ENCODE measurements at regions not wholly inside any gene's neighbourhood (a gene's known extent, or its start where the extent isn't known, plus 50 kb on each side); places are given as distances from the start of the nearest gene placed in this dataset.

GRCh38 chr2:121037480-121037879 lies 247.5 kb downstream of the TFCP2L1 start:
- no peak for DNase-seq

GRCh38 chr2:121038031-121038430 lies 247.0 kb downstream of the TFCP2L1 start:
- no peak for DNase-seq

- DNase-seq: no peak
Observed at GRCh38 chr2:121038431-121038830, 246.6 kb downstream of the TFCP2L1 start.

GRCh38 chr2:121038891-121039616 lies 245.9 kb downstream of the TFCP2L1 start:
- DNase-seq: no peak

GRCh38 chr2:121039679-121040078 lies 245.3 kb downstream of the TFCP2L1 start:
- no peak for DNase-seq

- no peak for DNase-seq
Observed at GRCh38 chr2:121041516-121041915, 243.5 kb downstream of the TFCP2L1 start.

GRCh38 chr2:121043061-121043826 lies 241.8 kb downstream of the TFCP2L1 start:
- DNase-seq: no peak

- DNase-seq: no peak
Observed at GRCh38 chr2:121043827-121044222, 241.2 kb downstream of the TFCP2L1 start.

- DNase-seq: no peak
Observed at GRCh38 chr2:121044412-121044811, 240.6 kb downstream of the TFCP2L1 start.

GRCh38 chr2:121045245-121045644 lies 239.8 kb downstream of the TFCP2L1 start:
- no peak for DNase-seq

- DNase-seq: no peak
Observed at GRCh38 chr2:121046335-121046734, 238.7 kb downstream of the TFCP2L1 start.

- no peak for DNase-seq
Observed at GRCh38 chr2:121047383-121047782, 237.6 kb downstream of the TFCP2L1 start.

GRCh38 chr2:121049131-121049530 lies 235.9 kb downstream of the TFCP2L1 start:
- DNase-seq: no peak

- DNase-seq: no peak
Observed at GRCh38 chr2:121049950-121050585, 234.9 kb downstream of the TFCP2L1 start.

GRCh38 chr2:121051311-121051710 lies 233.7 kb downstream of the TFCP2L1 start:
- DNase-seq: no peak

- DNase-seq: no peak
Observed at GRCh38 chr2:121052023-121052422, 233.0 kb downstream of the TFCP2L1 start.

GRCh38 chr2:121052521-121052920 lies 232.5 kb downstream of the TFCP2L1 start:
- no peak for DNase-seq

- DNase-seq: no peak
Observed at GRCh38 chr2:121055088-121055487, 229.9 kb downstream of the TFCP2L1 start.

- DNase-seq: no peak
Observed at GRCh38 chr2:121055501-121055900, 229.5 kb downstream of the TFCP2L1 start.

GRCh38 chr2:121058852-121059558 lies 226.0 kb downstream of the TFCP2L1 start:
- DNase-seq: no peak

GRCh38 chr2:121059651-121060649 lies 225.1 kb downstream of the TFCP2L1 start:
- no peak for DNase-seq

- DNase-seq: no peak
Observed at GRCh38 chr2:121061633-121062032, 223.4 kb downstream of the TFCP2L1 start.
